ENCODE measurements at regions not wholly inside any gene's neighbourhood (a gene's known extent, or its start where the extent isn't known, plus 50 kb on each side); places are given as distances from the start of the nearest gene placed in this dataset.

GRCh38 chr5:124658867-124659557 is 87.4 kb downstream of the ZNF608 start:
- no peak for DNase-seq (ENCODE audit: low read depth)
- H3K4me3 ChIP-seq (ENCODE audit: control insufficient read depth, low read depth, low read length), result no peak overlapping the region
- TF ChIP-seq CTCF (IDR thresholded peaks at IDR 0.05; ENCODE audit: control insufficient read depth, insufficient read depth, low read depth, low read length, missing control alignments), result no peak

GRCh38 chr5:124655921-124656511 is 90.4 kb downstream of the ZNF608 start:
- no peak for TF ChIP-seq CTCF (IDR thresholded peaks at IDR 0.05; ENCODE audit: control insufficient read depth, insufficient read depth, low read depth, low read length, missing control alignments)
- no peak for DNase-seq (ENCODE audit: low read depth)
- no peak overlapping the region for H3K4me3 ChIP-seq (ENCODE audit: control insufficient read depth, low read depth, low read length)

- DNase-seq (ENCODE audit: low read depth), result no peak
- H3K4me3 ChIP-seq (ENCODE audit: control insufficient read depth, low read depth, low read length), result no peak overlapping the region
- no peak for TF ChIP-seq CTCF (IDR thresholded peaks at IDR 0.05; ENCODE audit: control insufficient read depth, insufficient read depth, low read depth, low read length, missing control alignments)
Observed at GRCh38 chr5:124655251-124655917, 91.1 kb downstream of the ZNF608 start.

- TF ChIP-seq CTCF (IDR thresholded peaks at IDR 0.05; ENCODE audit: control insufficient read depth, insufficient read depth, low read depth, low read length, missing control alignments), result no peak
- no peak overlapping the region for H3K4me3 ChIP-seq (ENCODE audit: control insufficient read depth, low read depth, low read length)
- no peak for DNase-seq (ENCODE audit: low read depth)
Observed at GRCh38 chr5:124654418-124654817, 92.0 kb downstream of the ZNF608 start.

GRCh38 chr5:124653666-124654065 is 92.8 kb downstream of the ZNF608 start:
- no peak for DNase-seq (ENCODE audit: low read depth)
- H3K4me3 ChIP-seq (ENCODE audit: control insufficient read depth, low read depth, low read length), result no peak overlapping the region
- TF ChIP-seq CTCF (IDR thresholded peaks at IDR 0.05; ENCODE audit: control insufficient read depth, insufficient read depth, low read depth, low read length, missing control alignments), result no peak

DNA sequence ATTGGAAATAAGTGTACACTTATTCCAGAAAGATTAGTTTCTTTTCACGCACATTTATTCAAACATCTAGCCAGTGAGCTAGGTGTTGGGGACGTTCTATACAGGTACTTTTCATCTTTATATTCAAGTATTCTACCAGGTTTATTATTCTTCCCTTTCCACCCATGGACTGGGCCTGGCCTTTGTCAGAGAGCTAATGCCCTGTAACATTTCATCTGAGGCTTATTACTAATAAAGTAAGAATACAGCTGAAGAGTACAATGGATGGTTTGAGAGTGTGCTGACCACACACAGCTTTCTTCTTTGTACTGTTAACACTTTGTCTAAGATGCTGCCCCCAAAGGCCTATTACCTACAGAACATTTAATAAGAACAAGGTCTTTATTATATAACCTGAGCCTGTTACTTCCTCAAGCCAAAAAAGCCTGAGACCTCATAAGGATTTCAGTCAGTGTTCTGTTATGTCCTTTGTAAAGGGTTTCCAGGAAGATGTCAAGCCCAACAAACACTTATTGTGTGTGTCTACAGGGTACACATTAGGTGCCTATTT is 93.5 kb downstream of the ZNF608 start:
- no peak overlapping the region for H3K4me3 ChIP-seq (ENCODE audit: control insufficient read depth, low read depth, low read length)
- TF ChIP-seq CTCF (IDR thresholded peaks at IDR 0.05; ENCODE audit: control insufficient read depth, insufficient read depth, low read depth, low read length, missing control alignments), result no peak
- DNase-seq (ENCODE audit: low read depth), result no peak
